NB4 (cell line): ENCODE measurements at regions not wholly inside any gene's neighbourhood (a gene's known extent, or its start where the extent isn't known, plus 50 kb on each side); places are given as distances from the start of the nearest gene placed in this dataset.
A peak's percentile ranks its signal among the peaks of the same experiment; 100 is the strongest.

ENCODE experiments used
- DNase-seq: peaks from one replicate; pipeline ENCODE4 v3.0.0; 2010; ENCODE audit warnings: low read depth
- H3K4me3 ChIP-seq: one replicate; pipeline ENCODE4 v1.5.1; 2011; ENCODE audit warnings: mild to moderate bottlenecking, low read depth, low read length, moderate library complexity
- CTCF ChIP-seq: IDR thresholded peaks from one replicate; pipeline ENCODE4 v1.5.1; 2012; ENCODE audit warnings: low read depth, low read length
- MAX ChIP-seq: IDR thresholded peaks from 2 replicates; pipeline ENCODE4 v1.6.1; 2011; ENCODE audit warnings: low read depth, low read length
- MYC ChIP-seq: IDR thresholded peaks from 2 replicates; pipeline ENCODE4 v1.6.1; 2011; ENCODE audit warnings: low read depth, low read length
- POLR2A ChIP-seq: IDR thresholded peaks from 2 replicates; pipeline ENCODE4 v1.6.1; 2011; ENCODE audit warnings: mild to moderate bottlenecking; ENCODE audit not compliant: insufficient read length; ENCODE audit errors: extremely low read depth

GRCh38 chr12:58177366-58177765 lies 236.0 kb downstream of the ATP23 start:
- TF ChIP-seq MYC (no peak), POLR2A (no peak), CTCF (no peak), MAX (no peak)
- DNase-seq = no peak
- H3K4me3 ChIP-seq = no peak overlapping the region

- no peak for DNase-seq
- no peak overlapping the region for H3K4me3 ChIP-seq
- no peak for TF ChIP-seq CTCF
Observed at GRCh38 chr12:58184212-58184611, 242.8 kb downstream of the ATP23 start.

GRCh38 chr12:58186401-58186800 lies 245.0 kb downstream of the ATP23 start:
- no peak overlapping the region for H3K4me3 ChIP-seq
- TF ChIP-seq MAX = no peak
- TF ChIP-seq POLR2A = no peak
- no peak for DNase-seq

GRCh38 chr12:58186914-58187313 lies 245.5 kb downstream of the ATP23 start:
- TF ChIP-seq MYC = no peak
- no peak for TF ChIP-seq CTCF
- no peak for TF ChIP-seq MAX
- TF ChIP-seq POLR2A = no peak
- DNase-seq = peak; percentile 22
- H3K4me3 ChIP-seq = no peak overlapping the region

- no peak for DNase-seq
- H3K4me3 ChIP-seq = no peak overlapping the region
- TF ChIP-seq MYC (no peak), CTCF (no peak), POLR2A (no peak), MAX (no peak)
Observed at GRCh38 chr12:58189030-58189429, 247.7 kb downstream of the ATP23 start.

GRCh38 chr12:58189893-58190292 lies 248.5 kb downstream of the ATP23 start:
- no peak overlapping the region for H3K4me3 ChIP-seq
- DNase-seq = no peak

More at GRCh38 chr12:58189893-58190292, 248.5 kb downstream of the ATP23 start:
- no peak for TF ChIP-seq CTCF
- TF ChIP-seq MAX = no peak
- TF ChIP-seq MYC = no peak
- TF ChIP-seq POLR2A = no peak
